Superior temporal gyrus (tissue), 1 donor: ENCODE measurements at regions not wholly inside any gene's neighbourhood (a gene's known extent, or its start where the extent isn't known, plus 50 kb on each side); places are given as distances from the start of the nearest gene placed in this dataset.
"Not testable (repeated sequence)": the region's sequence is repeated elsewhere in the genome, so short reads cannot be mapped to it uniquely, and the experiment has no call there.

ENCODE experiments used
- DNase-seq: peaks from one replicate; pipeline ENCODE4 v3.0.0-alpha.2; 2016; ENCODE audit errors: extremely low spot score

- no peak for DNase-seq
Observed at GRCh38 chr5:94102849-94103248, 361.4 kb upstream of the POU5F2 start.

- not testable (repeated sequence) for DNase-seq
Observed at GRCh38 chr5:94097384-94097783, 356.0 kb upstream of the POU5F2 start.

- DNase-seq: no peak
Observed at GRCh38 chr5:94094793-94095441, 353.5 kb upstream of the POU5F2 start.

GRCh38 chr5:94093300-94093699 is 351.9 kb upstream of the POU5F2 start:
- DNase-seq: no peak

GRCh38 chr5:94086635-94087034 is 345.2 kb upstream of the POU5F2 start:
- DNase-seq: not testable (repeated sequence)

- DNase-seq: no peak
Observed at GRCh38 chr5:94086194-94086593, 344.8 kb upstream of the POU5F2 start.

- DNase-seq: no peak
Observed at GRCh38 chr5:94082405-94082804, 341.0 kb upstream of the POU5F2 start.

- no peak for DNase-seq
Observed at GRCh38 chr5:94081088-94081487, 339.7 kb upstream of the POU5F2 start.

GRCh38 chr5:94080390-94080789 is 339.0 kb upstream of the POU5F2 start:
- DNase-seq: no peak

GRCh38 chr5:94072116-94072515 is 330.7 kb upstream of the POU5F2 start:
- no peak for DNase-seq

GRCh38 chr5:94066437-94067207 is 325.2 kb upstream of the POU5F2 start:
- DNase-seq: no peak

GRCh38 chr5:94064025-94064424 is 322.6 kb upstream of the POU5F2 start:
- DNase-seq: no peak

GRCh38 chr5:94057655-94058054 is 316.3 kb upstream of the POU5F2 start:
- no peak for DNase-seq

GRCh38 chr5:94057217-94057616 is 315.8 kb upstream of the POU5F2 start:
- DNase-seq: no peak

GRCh38 chr5:94049307-94049922 is 308.0 kb upstream of the POU5F2 start:
- not testable (repeated sequence) for DNase-seq

- no peak for DNase-seq
Observed at GRCh38 chr5:94045839-94046782, 304.7 kb upstream of the POU5F2 start.

GRCh38 chr5:94043311-94043710 is 301.9 kb upstream of the POU5F2 start:
- DNase-seq: no peak

GRCh38 chr5:94040591-94041148 is 299.3 kb upstream of the POU5F2 start:
- no peak for DNase-seq

GRCh38 chr5:94039101-94039500 is 297.7 kb upstream of the POU5F2 start:
- no peak for DNase-seq

GRCh38 chr5:94031631-94032030 is 290.2 kb upstream of the POU5F2 start:
- no peak for DNase-seq

- no peak for DNase-seq
Observed at GRCh38 chr5:94028001-94028400, 286.6 kb upstream of the POU5F2 start.
